HCT116 (cell line): ENCODE measurements at regions not wholly inside any gene's neighbourhood (a gene's known extent, or its start where the extent isn't known, plus 50 kb on each side); places are given as distances from the start of the nearest gene placed in this dataset.

Experiments used
- ATAC-seq: fragments of 200-7000 bp; cut with Tn5 transposase; 2 replicates; pipeline ENCODE4 v1.9.1; 2020; ENCODE audit warnings: mild to moderate bottlenecking, moderate library complexity
- BruUV-seq: library from RNA; stranded (reverse); fragments of 400-500 nt; replicated peaks from 2 replicates; lab custom pipeline; 2021; lab: Mats Ljungman, UMichigan
- CTCF ChIA-PET: fragments of 300-600 bp; sonication (Branson Sonifier 250); formaldehyde crosslinking; loops from one replicate; lab custom pipeline; 2021; ENCODE audit warnings: antibody characterized with exemption; lab: Charles Lee
- POLR2A ChIA-PET: fragments of 300-600, 350-600 bp; sonication (Branson Sonifier 250); formaldehyde crosslinking; loops from one replicate; lab custom pipeline; 2021; ENCODE audit warnings: antibody characterized with exemption; lab: Charles Lee
- RAD21 ChIA-PET, 2 experiments: fragments of 300-600 bp; sonication (Branson Sonifier 250); formaldehyde crosslinking; loops; one replicate each; lab custom pipeline; 2023; ENCODE audit warnings: low total read pairs in 2 of 2; ENCODE audit not compliant: uncharacterized antibody in 2 of 2, unreplicated experiment in 2 of 2, low non-redundant PET in 1 of 2; lab: Charles Lee
- DNase-seq: peaks from one replicate; pipeline ENCODE4 v3.0.0-alpha.2; 2010; ENCODE audit warnings: low read depth, low spot score
- H2AFZ ChIP-seq: fragments of 200-600 bp; shearing (Covaris generic), sonication (generic); 2 replicates; pipeline ENCODE4 v1.6.1; 2017; ENCODE audit warnings: low read depth, mixed run types, mixed read lengths, antibody characterized with exemption, low read length; ENCODE audit not compliant: poor library complexity, severe bottlenecking
- H3K27ac ChIP-seq: 2 replicates; pipeline ENCODE4 v1.5.1; 2012; ENCODE audit warnings: low read depth, low read length
- H3K27me3 ChIP-seq: fragments of 200-600 bp; sonication (generic); 2 replicates; pipeline ENCODE4 v1.6.1; 2016; ENCODE audit warnings: mixed run types, low read length, mixed read lengths; ENCODE audit not compliant: insufficient read depth
- H3K36me3 ChIP-seq, 2 experiments: fragments of 200-500 bp in 1 of 2; fragments of 200-600 bp in 1 of 2; sonication (Bioruptor generic) in 1 of 2; sonication (generic) in 1 of 2; 2 replicates each; pipeline versions ENCODE4 v1.5.1 to v1.6.1; 2014 to 2016; ENCODE audit warnings: low read length in 2 of 2, inconsistent platforms in 1 of 2, mixed read lengths in 1 of 2, mixed run types in 1 of 2; ENCODE audit not compliant: insufficient read depth in 2 of 2, control insufficient read depth in 1 of 2
- H3K4me1 ChIP-seq, 2 experiments: fragments of 200-600 bp in 1 of 2; sonication (generic) in 1 of 2; 2 replicates each; pipeline versions ENCODE4 v1.5.1 to v1.6.1; 2012 to 2017; ENCODE audit warnings: low read length in 2 of 2, inconsistent platforms in 1 of 2, mild to moderate bottlenecking in 1 of 2, mixed read lengths in 1 of 2, mixed run types in 1 of 2, moderate library complexity in 1 of 2; ENCODE audit not compliant: insufficient read depth in 2 of 2, control insufficient read depth in 1 of 2
- H3K4me2 ChIP-seq: fragments of 200-600 bp; sonication (generic); 2 replicates; pipeline ENCODE4 v1.6.1; 2017; ENCODE audit warnings: mixed run types, low read length, mixed read lengths
- H3K4me3 ChIP-seq, 2 experiments: fragments of 200-600 bp in 1 of 2; sonication (generic) in 1 of 2; replicated peaks in 1 of 2; 2 replicates each; pipeline ENCODE4 v1.5.1; 2011 to 2016; ENCODE audit warnings: low read length in 2 of 2, control low read depth in 1 of 2, low read depth in 1 of 2, mild to moderate bottlenecking in 1 of 2, mixed read lengths in 1 of 2, mixed run types in 1 of 2
- H3K79me2 ChIP-seq: fragments of 200-600 bp; sonication (generic); 2 replicates; pipeline ENCODE4 v1.6.1; 2017; ENCODE audit warnings: mild to moderate bottlenecking, mixed run types, low read length, moderate library complexity, mixed read lengths; ENCODE audit not compliant: insufficient read depth
- H3K9ac ChIP-seq: fragments of 200-600 bp; sonication (generic); 2 replicates; pipeline ENCODE4 v1.6.1; 2016; ENCODE audit warnings: low read length, mixed read lengths
- H3K9me2 ChIP-seq: fragments of 200-600 bp; sonication (generic), shearing (Covaris generic); 2 replicates; pipeline ENCODE4 v1.6.1; 2017; ENCODE audit warnings: mixed run types, mild to moderate bottlenecking, moderate library complexity; ENCODE audit not compliant: insufficient read depth
- H3K9me3 ChIP-seq, 2 experiments: fragments of 200-500 bp in 1 of 2; fragments of 200-600 bp in 1 of 2; sonication (Bioruptor generic) in 1 of 2; sonication (generic) in 1 of 2; 2 replicates each; pipeline ENCODE4 v1.6.1; 2014 to 2017; ENCODE audit warnings: low read length in 2 of 2, mixed read lengths in 2 of 2, inconsistent platforms in 1 of 2, low read depth in 1 of 2, mild to moderate bottlenecking in 1 of 2, mixed run types in 1 of 2, moderate library complexity in 1 of 2; ENCODE audit not compliant: control insufficient read depth in 1 of 2, insufficient read depth in 1 of 2
- H4K20me1 ChIP-seq: fragments of 200-600 bp; sonication (generic), shearing (Covaris generic); 2 replicates; pipeline ENCODE4 v1.6.1; 2017; ENCODE audit warnings: mixed run types, mild to moderate bottlenecking, moderate library complexity; ENCODE audit not compliant: insufficient read depth
- CTCF ChIP-seq, 3 experiments: fragments of 200-600 bp in 1 of 3; sonication (generic) in 1 of 3; IDR thresholded peaks in 2 of 3; conservative IDR thresholded peaks in 1 of 3; 2 replicates each; pipeline ENCODE4 v1.5.1; 2012 to 2017; ENCODE audit warnings: low read depth in 2 of 3, low read length in 2 of 3, antibody characterized with exemption in 1 of 3, borderline replicate concordance in 1 of 3, control low read depth in 1 of 3, mild to moderate bottlenecking in 1 of 3, mixed read lengths in 1 of 3, mixed run types in 1 of 3, moderate library complexity in 1 of 3; ENCODE audit not compliant: insufficient read depth in 1 of 3
- EGR1 ChIP-seq: IDR thresholded peaks from 2 replicates; pipeline ENCODE4 v1.6.1; 2012; ENCODE audit warnings: low read depth
- ELF1 ChIP-seq: IDR thresholded peaks from 2 replicates; pipeline ENCODE4 v1.6.1; 2012; ENCODE audit warnings: low read depth, borderline replicate concordance
- EZH2 ChIP-seq: fragments of 200-600 bp; sonication (generic); IDR thresholded peaks from 2 replicates; pipeline ENCODE4 v1.6.1; 2017; ENCODE audit warnings: antibody characterized with exemption, mixed run types
- EZH2phosphoT487 ChIP-seq: fragments of 200-600 bp; IDR thresholded peaks from 2 replicates; pipeline ENCODE4 v1.6.1; 2018; ENCODE audit warnings: antibody characterized with exemption, borderline replicate concordance
- FOSL1 ChIP-seq: IDR thresholded peaks from 2 replicates; pipeline ENCODE4 v1.6.1; 2012; ENCODE audit warnings: low read depth
- POLR2A ChIP-seq: IDR thresholded peaks from 2 replicates; pipeline ENCODE4 v1.7.0; 2011; ENCODE audit warnings: borderline replicate concordance; ENCODE audit not compliant: insufficient read depth, insufficient read length; ENCODE audit errors: extremely low read depth
- POLR2AphosphoS5 ChIP-seq: IDR thresholded peaks from 2 replicates; pipeline ENCODE4 v1.6.1; 2011; ENCODE audit warnings: mild to moderate bottlenecking, low read depth, low read length, moderate library complexity
- RAD21 ChIP-seq: IDR thresholded peaks from 2 replicates; pipeline ENCODE4 v1.6.1; 2012; ENCODE audit warnings: low read depth, mild to moderate bottlenecking
- REST ChIP-seq: IDR thresholded peaks from 2 replicates; pipeline ENCODE4 v1.6.1; 2012; ENCODE audit warnings: low read depth
- SRF ChIP-seq: IDR thresholded peaks from 2 replicates; pipeline ENCODE4 v1.6.1; 2012; ENCODE audit warnings: low read depth
- TCF7L2 ChIP-seq: IDR thresholded peaks from 2 replicates; pipeline ENCODE4 v1.7.0; 2011; ENCODE audit warnings: borderline replicate concordance, inconsistent platforms; ENCODE audit not compliant: insufficient read depth, insufficient read length; ENCODE audit errors: extremely low read depth
- YY1 ChIP-seq: IDR thresholded peaks from 2 replicates; pipeline ENCODE4 v1.6.1; 2011; ENCODE audit warnings: low read length, low read depth, moderate library complexity, mild to moderate bottlenecking; ENCODE audit not compliant: insufficient replicate concordance; ENCODE audit errors: extremely low read depth
- ZNF274 ChIP-seq: fragments of 200-500 bp; sonication (Bioruptor generic); IDR thresholded peaks from 2 replicates; pipeline ENCODE4 v1.6.1; 2014; ENCODE audit warnings: mild to moderate bottlenecking, low read depth, low read length, inconsistent platforms
- intact Hi-C: fragments of 100-400 bp; cut with micrococcal nuclease; formaldehyde crosslinking; loops from 2 replicates; pipeline ENCODE4 v1.10.0; 2022

GRCh38 chr1:214833178-214833756 lies 230.3 kb downstream of the CENPF start (continued):
- TF ChIP-seq CTCF (IDR thresholded peaks at IDR 0.05 in 2 of 3, conservative IDR thresholded peaks at IDR 0.05 in 1 of 3; ENCODE audit: borderline replicate concordance in 1 of 3, insufficient read depth in 1 of 3, low read depth in 2 of 3, low read length in 2 of 3) (no peak), ELF1 (no peak), FOSL1 (no peak), YY1 (no peak), POLR2AphosphoS5 (no peak), RAD21 (no peak), EZH2 (no peak), EGR1 (no peak), EZH2phosphoT487 (no peak), TCF7L2 (no peak)

- Histone ChIP-seq H3K27ac (no peak overlapping the region), H3K9me2 (no peaks in the 10 kb centered on the region), H3K4me2 (no peak overlapping the region), H3K9me3 (no peaks in the 10 kb centered on the region), H4K20me1 (no peaks in the 10 kb centered on the region), H3K27me3 (no peaks in the 10 kb centered on the region), H3K9ac (no peak overlapping the region), H3K79me2 (no peaks in the 10 kb centered on the region), H3K4me3 (no peak overlapping the region), H3K36me3 (no peaks in the 10 kb centered on the region), H3K4me1 (no peaks in the 10 kb centered on the region), H2AFZ (no peak overlapping the region)
- intact Hi-C loops, result no loop called here
- ATAC-seq, result no peak
- ChIA-PET RAD21 (no interaction called here), CTCF (no interaction called here), POLR2A (no interaction called here)
- no peak for DNase-seq
- no TSS peak for BruUV-seq
- TF ChIP-seq FOSL1 (no peak), POLR2A (no peak), SRF (no peak), CTCF (IDR thresholded peaks at IDR 0.05 in 2 of 3, conservative IDR thresholded peaks at IDR 0.05 in 1 of 3; ENCODE audit: borderline replicate concordance in 1 of 3, insufficient read depth in 1 of 3, low read depth in 2 of 3, low read length in 2 of 3) (no peak), TCF7L2 (no peak), REST (no peak), RAD21 (no peak), POLR2AphosphoS5 (no peak), ELF1 (no peak), ZNF274 (no peak), YY1 (no peak), EZH2phosphoT487 (no peak)
Observed at GRCh38 chr1:214837376-214837775, 234.4 kb downstream of the CENPF start.
